T47D (cell line): ENCODE measurements at regions not wholly inside any gene's neighbourhood (a gene's known extent, or its start where the extent isn't known, plus 50 kb on each side); places are given as distances from the start of the nearest gene placed in this dataset.
"Not testable (repeated sequence)": the region's sequence is repeated elsewhere in the genome, so short reads cannot be mapped to it uniquely, and the experiment has no call there.

Experiments used
- DNase-seq, 2 experiments: peaks; one replicate each; pipeline versions ENCODE4 v3.0.0 to v3.0.0-alpha.2; 2011 to 2012; ENCODE audit warnings: low read depth in 1 of 2, low spot score in 1 of 2
- JUND ChIP-seq: IDR thresholded peaks from 2 replicates; pipeline ENCODE4 v1.6.1; 2012; ENCODE audit warnings: low read depth
- in situ Hi-C: cut with HindIII; loops from 2 replicates; pipeline ENCODE4 v1.10.0; 2016; ENCODE audit warnings: low sequenced_read_pairs, low pct_unique_long_range_greater_than_20kb

DNA sequence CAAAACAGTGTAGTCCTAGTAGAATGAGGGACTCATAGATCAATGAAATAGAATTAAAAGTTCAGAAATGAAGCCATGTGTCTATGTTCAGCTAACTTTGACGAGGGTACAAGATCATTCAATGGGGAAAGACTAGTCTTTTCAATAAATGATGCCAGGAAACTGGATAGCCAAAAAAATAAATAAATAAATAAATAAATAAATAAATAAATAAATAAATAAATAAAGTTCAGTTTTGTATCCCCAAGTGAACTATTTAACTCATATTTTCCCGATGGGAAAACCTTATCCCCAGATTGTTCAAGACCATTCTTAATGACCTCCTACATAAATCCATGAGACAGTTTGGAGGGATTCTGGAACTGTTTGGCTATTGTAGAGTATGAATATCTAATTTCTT, 277.1 kb upstream of the EYS start:
- DNase-seq = no peak
- in situ Hi-C loops = no loop called here
- no peak for TF ChIP-seq JUND

DNA sequence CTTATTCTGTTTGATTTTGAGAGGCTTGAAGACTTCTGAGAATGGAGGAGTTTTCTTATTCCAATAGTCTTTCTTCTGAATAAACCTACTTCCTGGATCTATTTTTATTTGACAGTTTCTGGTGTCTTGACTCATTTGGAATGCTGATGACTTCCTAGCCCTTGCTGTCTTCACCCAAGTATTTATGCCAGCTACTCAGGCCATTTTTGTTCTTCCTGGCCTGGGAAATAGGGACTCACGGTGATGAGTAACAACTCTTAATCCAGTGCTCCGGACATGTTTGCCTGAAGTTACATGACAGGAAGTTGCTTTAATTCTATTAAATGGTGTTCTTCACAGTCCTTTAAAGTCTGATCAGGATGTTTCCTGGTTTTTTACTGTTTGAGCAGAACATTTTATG, 272.1 kb upstream of the EYS start:
- in situ Hi-C loops = no loop called here
- DNase-seq = no peak
- TF ChIP-seq JUND = no peak

DNA sequence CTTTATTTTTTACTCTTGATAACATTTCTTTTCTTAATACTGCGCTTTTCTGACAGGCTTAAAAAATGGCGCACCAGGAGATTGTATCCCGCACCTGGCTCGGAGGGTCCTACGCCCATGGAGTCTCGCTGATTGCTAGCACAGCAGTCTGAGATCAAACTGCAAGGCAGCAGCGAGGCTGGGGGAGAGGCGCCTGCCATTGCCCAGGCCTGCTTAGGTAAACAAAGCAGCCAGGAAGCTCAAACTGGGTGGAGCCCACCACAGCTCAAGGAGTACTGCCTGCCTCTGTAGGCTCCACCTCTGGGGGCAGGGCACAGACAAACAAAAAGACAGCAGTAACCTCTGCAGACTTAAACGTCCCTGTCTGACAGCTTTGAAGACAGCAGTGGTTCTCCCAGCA, 264.2 kb upstream of the EYS start:
- DNase-seq, in situ Hi-C loops: not testable (repeated sequence)

DNA sequence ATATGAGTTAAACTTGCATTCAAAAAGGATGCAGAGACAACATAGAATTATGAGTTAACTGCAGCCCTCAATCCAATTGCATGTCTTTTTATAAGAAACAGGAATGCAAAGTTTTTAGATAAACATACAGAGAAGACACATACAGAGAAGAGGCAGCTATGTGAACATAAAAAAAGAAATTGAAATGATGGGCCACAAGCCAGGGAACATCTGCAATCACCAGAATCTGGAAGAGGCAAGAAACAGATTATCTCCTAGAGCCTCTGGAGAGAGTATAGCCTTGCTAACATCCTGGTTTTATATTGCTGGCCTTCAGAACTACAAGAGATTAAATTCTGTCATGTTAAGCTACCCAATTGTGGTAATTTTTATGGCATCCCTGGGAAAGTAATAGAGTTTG, 257.2 kb upstream of the EYS start:
- TF ChIP-seq JUND = no peak
- no peak for DNase-seq
- in situ Hi-C loops = no loop called here

DNA sequence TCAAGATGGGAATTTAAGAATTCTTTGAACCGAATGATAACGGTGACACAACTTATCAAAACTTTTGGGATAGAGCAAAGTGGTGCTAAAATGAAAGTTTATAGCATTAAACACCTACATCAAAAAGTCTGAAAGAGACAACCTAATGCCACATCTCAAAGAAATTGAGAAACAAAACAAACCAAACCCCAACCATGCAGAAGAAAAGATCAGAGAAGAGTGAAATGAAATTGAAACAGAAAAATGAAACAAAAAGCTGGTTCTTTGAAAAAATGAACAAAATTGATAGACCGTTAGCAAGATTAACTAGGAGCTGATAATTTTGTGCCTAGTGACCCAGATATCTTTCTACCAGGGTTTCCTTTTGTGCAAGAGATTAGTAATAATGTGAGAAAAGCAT, 248.0 kb upstream of the EYS start:
- no peak for DNase-seq
- TF ChIP-seq JUND = no peak
- in situ Hi-C loops = no loop called here

DNA sequence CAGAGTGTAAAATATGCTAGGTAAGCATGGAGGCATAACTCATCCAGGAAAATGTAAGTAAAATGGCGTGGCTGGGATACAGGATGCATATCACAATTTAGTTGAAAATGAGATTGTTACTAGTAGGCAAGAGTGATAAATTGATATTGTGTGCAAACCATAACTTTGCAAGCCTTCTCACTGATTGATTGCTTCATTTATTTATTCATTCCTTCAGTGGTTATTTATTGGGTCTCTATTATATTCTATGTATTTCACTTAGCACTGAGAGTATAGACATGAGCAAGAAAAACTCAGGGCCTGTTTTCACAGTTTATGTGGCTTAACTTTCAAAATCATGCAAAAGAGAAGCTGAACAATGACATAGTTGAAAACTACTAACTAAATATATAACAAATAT, 241.0 kb upstream of the EYS start:
- DNase-seq = no peak
- no peak for TF ChIP-seq JUND
- in situ Hi-C loops = no loop called here

DNA sequence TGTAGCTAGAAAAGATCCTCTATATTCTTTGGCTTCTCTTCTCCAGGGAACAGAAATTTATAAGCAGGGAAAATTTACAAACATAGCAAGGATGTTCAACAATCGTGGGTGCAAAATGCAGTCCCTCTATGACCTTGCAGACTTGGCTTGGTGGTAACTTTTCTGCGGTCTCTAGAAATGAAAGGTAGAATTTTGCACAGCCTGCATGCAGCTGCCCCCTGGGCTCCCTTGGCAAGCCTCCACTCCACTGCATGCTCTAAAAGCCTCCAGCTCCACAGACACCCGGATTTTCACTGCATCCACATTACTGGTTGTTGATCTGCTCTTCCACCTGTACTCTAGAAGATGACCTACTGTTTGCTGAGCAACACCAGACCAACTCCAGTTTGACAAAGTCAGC, 236.5 kb upstream of the EYS start:
- TF ChIP-seq JUND = no peak
- no peak for DNase-seq
- in situ Hi-C loops = no loop called here

DNA sequence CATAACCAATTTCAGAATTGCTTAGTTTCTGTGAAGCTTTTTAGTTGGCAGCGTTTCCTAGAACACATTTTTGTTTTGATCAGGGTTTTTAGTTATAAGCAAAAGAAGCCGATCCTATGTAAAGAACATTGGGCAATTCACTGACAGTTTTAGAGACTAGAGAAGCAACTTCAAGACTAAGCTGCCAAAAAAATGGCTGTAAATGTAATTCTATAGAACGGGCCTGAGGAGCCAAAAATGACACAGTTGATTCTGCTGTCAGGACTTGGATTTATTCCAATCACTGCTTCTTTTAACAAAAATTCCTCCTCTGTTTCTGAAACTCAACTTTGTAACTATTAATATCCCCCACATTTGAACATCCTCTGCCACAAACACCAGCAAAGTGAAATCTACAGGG, 236.0 kb upstream of the EYS start:
- no peak for DNase-seq
- in situ Hi-C loops = no loop called here
- no peak for TF ChIP-seq JUND

DNA sequence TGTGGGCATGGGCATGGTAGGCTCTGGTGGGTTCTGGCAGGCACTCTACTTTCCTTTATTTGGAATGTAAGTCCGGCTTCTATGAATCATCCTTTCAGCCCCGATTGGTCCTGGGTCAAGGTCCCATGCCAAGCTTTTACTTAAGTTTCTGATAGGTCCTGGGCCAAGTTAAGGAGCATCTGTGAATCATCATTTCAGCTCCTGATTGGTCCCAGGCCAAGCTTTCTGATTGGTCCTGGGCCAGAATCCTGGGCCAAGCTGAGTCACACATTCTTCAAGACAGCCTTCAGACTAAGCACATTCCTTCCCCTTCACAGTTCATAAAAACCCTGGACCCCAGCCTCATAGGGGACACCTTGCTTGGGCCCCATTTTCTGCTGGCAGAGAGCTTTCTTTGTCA, 231.0 kb upstream of the EYS start:
- in situ Hi-C loops = no loop called here
- TF ChIP-seq JUND = no peak
- DNase-seq = no peak

DNA sequence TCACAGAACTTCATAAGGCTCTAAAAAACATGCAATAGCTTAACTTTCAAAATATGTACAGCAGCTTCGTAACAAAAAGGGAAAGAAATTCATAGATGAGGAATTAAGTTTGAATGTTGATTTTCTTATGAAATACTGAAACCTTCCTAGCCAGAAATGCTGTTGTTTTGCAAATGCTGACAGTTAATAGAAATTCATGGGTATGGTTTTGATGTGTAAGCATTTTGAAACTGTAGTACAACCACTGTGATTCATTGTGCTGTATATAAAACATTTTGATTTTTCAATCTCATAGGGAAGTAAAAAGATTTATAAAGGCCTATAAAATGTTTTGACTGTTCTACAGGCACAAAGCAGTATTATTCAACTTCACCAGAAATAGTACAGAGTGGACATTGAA, 228.4 kb upstream of the EYS start:
- in situ Hi-C loops = no loop called here
- TF ChIP-seq JUND = no peak
- no peak for DNase-seq

DNA sequence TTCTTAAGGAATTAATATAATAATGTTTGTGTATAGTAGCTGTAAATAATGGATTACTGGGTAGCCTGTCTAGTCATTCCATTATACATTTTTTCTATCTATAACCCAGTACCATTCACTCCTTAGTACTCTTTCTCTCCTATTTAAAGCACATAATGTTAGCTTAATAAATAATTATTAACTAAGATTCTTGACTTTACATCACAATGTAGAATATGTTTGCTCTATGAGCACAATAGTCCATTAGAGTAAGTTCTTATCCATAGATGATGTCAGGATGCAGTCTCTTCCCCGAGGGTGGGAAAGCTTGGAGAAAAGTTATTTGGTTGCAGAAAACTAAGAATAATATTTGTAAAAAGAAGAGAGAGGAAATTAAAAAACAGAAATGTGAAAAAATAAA, 226.4 kb upstream of the EYS start:
- DNase-seq = no peak
- in situ Hi-C loops = no loop called here
- no peak for TF ChIP-seq JUND

DNA sequence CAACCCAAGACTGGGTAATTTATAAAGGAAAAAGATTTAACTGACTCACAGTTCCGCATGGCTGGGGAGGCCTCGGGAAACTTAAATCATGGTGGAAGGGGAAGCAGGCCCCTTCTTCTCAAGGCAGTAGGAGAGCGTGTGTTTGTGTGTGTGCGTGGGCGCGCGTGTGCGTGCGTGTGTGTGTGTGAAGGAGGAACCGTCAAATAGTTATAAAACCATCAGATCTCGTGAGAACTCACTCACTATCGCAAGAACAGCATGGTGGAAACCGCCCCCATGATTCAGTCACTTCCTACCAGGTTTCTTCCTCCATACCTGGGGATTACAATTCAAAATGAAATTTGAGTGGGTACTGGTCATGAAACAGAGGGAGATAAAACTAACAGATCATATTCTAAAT, 220.1 kb upstream of the EYS start:
- in situ Hi-C loops = no loop called here
- no peak for TF ChIP-seq JUND
- no peak for DNase-seq

DNA sequence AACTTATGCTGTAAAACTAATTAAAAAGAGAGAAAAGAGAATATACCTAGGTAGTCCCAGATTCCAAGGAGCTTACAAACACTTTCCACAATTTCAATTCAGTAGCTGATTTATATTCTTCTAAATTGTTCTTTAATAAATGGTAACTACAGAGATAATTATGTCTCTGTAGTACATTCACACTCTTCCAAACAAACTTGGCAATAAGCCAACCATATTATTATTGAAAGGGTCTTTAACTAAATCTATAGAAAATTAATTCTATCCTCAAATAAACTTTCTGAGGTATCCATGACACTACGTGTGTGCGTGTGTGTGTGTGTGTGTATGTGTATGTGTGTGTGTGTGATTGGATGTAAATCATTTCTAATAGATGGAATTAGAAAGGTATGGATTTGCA, 217.4 kb upstream of the EYS start:
- in situ Hi-C loops = no loop called here

DNA sequence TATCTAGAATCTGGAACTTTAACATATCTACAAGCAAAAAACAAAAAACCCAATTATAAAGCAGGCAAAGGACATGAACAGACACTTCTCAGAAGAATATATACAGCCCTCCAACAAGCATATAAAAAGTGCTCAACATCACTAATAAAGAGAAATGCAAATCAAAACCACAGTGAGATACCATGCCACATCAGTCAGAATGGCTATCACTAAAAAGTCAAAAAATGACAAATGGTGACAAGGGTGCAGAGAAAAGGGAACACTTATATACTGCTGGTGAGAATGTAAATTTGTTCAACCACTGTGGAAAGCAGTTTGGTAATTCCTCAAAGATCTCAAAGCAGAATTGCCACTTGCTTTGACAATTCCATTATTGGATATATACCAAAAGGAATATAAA, 215.0 kb upstream of the EYS start:
- no peak for DNase-seq
- TF ChIP-seq JUND = no peak
- in situ Hi-C loops = no loop called here

More for the DNA sequence above, 217.4 kb upstream of the EYS start:
- TF ChIP-seq JUND = no peak
- DNase-seq = no peak

DNA sequence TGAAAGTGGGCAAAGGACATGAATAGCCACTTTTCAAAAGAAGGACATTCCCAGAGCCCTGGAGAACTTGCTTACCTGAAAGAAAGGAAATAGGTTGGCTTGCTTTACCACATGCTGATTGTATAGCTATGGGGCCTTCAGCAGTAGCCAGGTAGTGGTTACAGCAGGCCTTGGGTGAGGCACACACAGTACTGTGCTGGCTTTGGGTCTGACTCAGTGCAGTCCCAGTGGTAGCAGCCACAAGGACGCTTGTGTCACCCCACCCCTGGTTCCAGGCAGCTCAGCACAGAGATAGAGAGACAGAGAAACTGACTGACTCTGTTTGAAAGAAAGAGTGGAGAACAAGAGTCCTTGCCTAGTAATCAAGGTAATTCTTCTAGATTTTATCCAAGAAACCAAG, 201.0 kb upstream of the EYS start:
- no peak for DNase-seq
- no peak for TF ChIP-seq JUND
- in situ Hi-C loops = no loop called here
